ENCODE measurements at regions not wholly inside any gene's neighbourhood (a gene's known extent, or its start where the extent isn't known, plus 50 kb on each side); places are given as distances from the start of the nearest gene placed in this dataset.

DNA sequence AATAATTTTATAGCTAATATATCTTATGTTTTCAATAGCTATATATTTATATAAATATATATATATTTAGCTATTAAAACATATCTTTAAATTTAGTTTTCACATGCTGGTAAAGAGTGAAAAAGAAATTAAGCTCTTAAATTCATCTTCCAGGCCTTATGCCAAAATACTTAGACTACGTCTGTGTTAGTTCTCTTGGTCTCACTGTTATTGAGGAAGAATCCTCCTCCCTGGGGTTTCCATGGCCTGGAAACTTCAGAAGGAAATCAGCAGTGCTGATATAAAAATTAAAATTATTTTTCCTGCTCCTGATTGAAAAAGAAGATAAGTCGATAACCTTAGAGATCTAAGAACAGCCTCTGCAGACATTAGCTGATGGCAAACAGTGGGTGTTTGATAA lies 225.1 kb upstream of the LMCD1 start:
- no peak for ATAC-seq
- no peak for DNase-seq (ENCODE audit: low spot score in 2 of 2)
- Mint-ChIP-seq H3K27ac (no peak overlapping the region), H3K9me3 (no peaks in the 10 kb centered on the region), H3K36me3 (no peaks in the 10 kb centered on the region)

DNA sequence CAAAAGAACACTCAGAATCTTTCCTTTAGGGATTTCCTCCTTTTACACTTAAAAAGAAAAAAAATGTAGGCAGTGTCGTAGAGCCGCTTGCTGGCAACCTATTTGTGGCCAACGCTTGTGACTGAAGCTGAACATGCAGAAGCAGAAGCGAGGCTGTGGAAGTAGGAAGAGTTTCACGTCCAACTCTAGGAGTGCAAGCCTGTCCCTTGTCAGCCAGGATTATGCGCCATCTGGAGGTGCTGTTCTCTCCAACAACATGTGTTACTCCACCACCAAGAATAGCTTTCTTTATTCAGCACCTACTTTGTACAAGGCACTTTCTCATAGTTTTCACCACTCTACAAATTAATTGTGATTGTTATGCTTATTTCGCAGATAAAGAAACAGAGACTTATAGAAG lies 223.2 kb upstream of the LMCD1 start:
- H3K9me3 Mint-ChIP-seq: no peaks in the 10 kb centered on the region
- no peaks in the 10 kb centered on the region for H3K36me3 Mint-ChIP-seq
- ATAC-seq (no peak), DNase-seq (ENCODE audit: low spot score in 2 of 2) (no peak)
- H3K27ac Mint-ChIP-seq: no peak overlapping the region

DNA sequence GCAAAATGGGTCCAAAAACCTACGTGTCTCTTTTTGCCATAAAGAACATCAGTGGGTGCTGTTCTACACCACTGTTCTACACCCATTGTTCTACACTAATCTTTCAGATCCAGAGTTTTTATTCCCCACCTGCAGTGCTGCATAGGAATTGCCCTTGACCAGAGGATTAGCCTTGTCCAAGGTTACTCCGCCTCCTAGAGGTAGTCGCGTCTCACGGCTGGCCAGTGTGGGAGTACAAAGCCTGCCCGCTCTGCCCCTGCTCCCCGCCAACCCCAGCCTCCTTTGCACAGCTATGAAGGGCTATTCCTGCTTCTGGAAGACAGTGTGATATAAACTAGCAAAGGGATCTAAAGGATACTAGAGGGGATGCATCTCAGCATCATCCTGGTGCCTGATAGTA lies 222.1 kb upstream of the LMCD1 start:
- Mint-ChIP-seq H3K27ac (no peak overlapping the region), H3K36me3 (no peaks in the 10 kb centered on the region), H3K9me3 (no peaks in the 10 kb centered on the region)
- DNase-seq (ENCODE audit: low spot score in 2 of 2) (no peak), ATAC-seq (no peak)

DNA sequence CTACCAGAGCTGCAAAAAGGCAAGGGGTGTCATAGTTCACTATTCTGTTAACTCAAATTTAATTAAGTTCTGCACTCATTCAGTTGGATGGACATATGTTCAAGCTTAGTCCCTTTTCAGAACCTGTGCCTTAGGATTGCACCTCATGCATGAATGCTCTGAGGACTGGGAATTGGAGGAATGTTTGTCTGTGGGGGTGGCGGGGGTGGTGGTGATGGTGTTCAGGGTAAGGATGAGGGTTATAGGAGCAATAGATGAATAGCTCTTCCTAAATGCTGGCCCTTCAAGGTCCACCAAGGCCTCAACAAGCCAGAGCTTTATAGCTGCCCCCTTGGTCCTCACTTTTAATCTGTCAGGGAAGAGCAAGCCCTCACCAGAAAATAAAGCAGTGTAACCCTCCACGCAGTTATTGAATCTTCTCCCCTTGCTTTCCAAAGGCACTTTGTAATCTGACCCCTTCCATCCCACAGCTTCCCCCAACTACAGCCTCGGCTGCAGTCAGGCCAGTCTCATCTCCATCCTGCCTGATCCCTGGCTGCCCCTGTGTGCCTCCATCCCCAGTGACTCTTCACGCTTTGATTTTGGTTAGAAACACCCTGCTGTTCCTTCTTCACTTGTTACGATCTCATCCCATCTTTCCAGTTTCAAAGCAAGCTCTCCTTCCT lies 221.6 kb upstream of the LMCD1 start:
- Mint-ChIP-seq H3K9me3 (no peaks in the 10 kb centered on the region), H3K27ac (no peak overlapping the region), H3K36me3 (no peaks in the 10 kb centered on the region)
- no peak for DNase-seq (ENCODE audit: low spot score in 2 of 2)
- ATAC-seq: no peak

DNA sequence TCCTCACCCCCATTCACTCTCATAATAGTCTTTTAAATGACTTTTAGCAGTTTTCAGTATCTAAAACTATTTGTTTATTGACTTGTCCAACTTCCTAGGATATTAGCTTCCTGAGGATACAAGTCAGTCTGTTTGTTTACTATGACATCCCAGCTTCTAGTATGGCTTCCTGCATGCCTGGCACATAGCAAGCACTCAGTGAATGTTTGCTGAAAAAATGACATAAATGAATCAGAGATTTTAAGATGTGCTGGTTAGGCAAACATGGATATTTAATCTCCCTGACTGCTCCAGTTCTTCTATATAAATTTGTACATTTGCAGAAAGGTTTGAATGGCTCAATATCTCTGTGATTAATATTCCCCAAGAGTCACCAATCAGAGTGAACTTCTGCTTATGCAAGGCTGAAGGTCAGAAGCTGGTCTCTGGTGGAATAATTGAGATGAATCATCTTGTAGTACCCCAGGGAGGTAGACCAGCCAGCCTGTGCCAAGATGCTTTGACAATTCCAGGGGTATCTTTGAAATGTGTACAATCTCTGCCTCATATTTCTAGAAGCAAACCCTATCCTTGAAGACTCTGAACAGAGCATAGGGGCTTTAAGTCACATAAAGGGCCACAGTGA lies 219.0 kb upstream of the LMCD1 start:
- Mint-ChIP-seq H3K27ac (no peak overlapping the region), H3K36me3 (no peaks in the 10 kb centered on the region), H3K9me3 (no peaks in the 10 kb centered on the region)
- no peak for ATAC-seq
- DNase-seq (ENCODE audit: low spot score in 2 of 2): no peak

DNA sequence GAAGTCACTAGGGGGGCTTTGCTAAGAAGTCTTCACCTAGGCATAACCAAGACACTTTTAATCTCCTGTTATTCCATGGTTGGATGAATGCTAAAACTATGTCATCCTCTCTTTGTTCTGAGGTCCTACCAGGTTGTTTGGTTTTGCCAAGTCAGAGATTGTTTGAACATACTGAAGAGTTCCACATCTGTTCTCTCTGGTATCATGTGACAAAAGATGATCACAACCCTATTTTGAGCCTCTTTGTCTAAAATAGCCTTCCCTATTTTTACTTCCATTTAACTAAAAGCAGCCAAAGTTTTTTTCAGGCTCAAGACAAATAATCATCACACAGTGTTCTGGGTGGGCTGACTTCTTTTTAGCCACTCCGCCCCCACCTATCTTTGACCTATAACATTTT lies 218.4 kb upstream of the LMCD1 start:
- no peaks in the 10 kb centered on the region for H3K36me3 Mint-ChIP-seq
- DNase-seq (ENCODE audit: low spot score in 2 of 2) (no peak), ATAC-seq (no peak)
- no peaks in the 10 kb centered on the region for H3K9me3 Mint-ChIP-seq
- no peak overlapping the region for H3K27ac Mint-ChIP-seq

DNA sequence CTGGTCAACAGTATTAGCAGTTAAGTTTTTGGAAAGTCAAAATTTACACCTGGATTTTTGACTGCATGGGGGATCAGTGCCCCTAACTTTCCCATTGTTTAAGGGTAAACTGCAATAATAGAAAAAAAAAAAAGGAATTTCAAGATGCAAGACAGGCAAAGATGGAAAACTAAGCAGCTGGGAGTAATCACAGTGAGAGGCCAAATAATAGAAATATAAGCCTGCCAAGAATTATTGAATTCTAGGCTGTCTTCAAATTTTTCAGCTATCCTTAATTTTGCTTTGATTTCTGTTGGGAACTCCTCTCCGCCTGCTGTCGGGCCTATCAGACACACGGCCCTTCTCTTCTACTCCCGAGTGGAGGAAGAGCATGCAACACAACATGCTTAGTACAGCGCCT lies 215.5 kb upstream of the LMCD1 start:
- ATAC-seq (no peak), DNase-seq (ENCODE audit: low spot score in 2 of 2) (no peak)
- no peaks in the 10 kb centered on the region for H3K36me3 Mint-ChIP-seq
- no peaks in the 10 kb centered on the region for H3K9me3 Mint-ChIP-seq
- no peak overlapping the region for H3K27ac Mint-ChIP-seq

DNA sequence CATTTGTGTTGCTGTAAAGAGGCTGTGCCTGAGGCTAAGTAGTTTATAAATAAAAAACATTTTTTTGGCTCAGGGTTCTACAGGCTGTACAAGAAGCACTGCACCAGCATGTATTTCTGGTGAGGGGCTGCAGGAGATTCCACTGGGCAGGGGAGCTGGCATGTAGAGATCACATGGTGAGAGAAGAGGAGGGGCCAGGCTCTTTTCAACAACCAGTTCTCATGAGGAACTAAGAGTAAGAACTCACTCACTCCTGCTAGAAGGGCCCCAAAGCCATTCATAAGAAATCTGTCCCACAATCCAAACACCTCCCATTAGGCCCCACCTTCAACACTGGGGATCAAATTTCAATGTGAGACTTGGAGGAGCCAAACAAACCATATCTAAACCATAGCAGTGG lies 214.9 kb upstream of the LMCD1 start:
- Mint-ChIP-seq H3K27ac (no peak overlapping the region), H3K9me3 (no peaks in the 10 kb centered on the region), H3K36me3 (no peaks in the 10 kb centered on the region)
- DNase-seq (ENCODE audit: low spot score in 2 of 2) (no peak), ATAC-seq (no peak)

DNA sequence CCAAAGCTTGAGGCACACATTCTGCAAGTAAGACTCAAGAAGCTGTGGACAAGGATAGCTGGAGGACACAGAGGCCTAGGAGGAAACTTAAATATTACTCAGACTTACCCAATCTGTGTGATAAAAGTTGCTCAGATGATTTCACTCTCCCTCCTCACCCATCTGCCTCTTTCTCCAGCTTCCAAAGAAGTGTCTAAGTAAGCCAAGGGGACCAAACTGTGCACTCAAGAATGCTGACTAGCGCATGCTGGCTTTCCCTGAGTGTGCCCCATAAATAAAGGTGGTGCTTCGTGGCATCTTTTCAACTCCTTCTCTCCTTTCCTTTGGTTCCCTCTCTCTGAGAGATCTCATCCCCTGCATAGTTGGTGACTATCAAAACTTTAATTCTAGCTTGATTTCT lies 211.0 kb upstream of the LMCD1 start:
- ATAC-seq: no peak
- Mint-ChIP-seq H3K36me3 (no peaks in the 10 kb centered on the region), H3K9me3 (no peaks in the 10 kb centered on the region), H3K27ac (no peak overlapping the region)
- DNase-seq (ENCODE audit: low spot score in 2 of 2): no peak

DNA sequence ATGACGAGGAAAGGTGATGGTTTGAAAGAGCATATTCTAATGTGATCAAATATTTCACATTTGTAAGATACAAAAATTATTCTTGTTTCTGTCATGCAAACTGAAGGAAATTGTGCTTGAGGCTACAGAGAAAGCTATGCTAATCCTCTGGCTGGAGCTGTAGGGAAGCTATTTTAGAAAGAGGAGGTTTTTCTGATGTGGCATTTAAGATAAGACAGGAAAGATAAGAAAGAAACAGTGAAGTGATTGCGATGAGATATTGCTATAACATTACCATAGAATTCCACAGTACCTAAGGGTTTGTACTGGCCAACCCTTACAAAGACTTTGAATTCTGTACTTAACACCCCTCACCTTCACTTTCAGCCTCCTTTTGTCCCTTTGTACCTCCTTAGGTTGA lies 205.2 kb upstream of the LMCD1 start:
- ATAC-seq: no peak
- Mint-ChIP-seq H3K36me3 (no peaks in the 10 kb centered on the region), H3K27ac (no peak overlapping the region), H3K9me3 (no peaks in the 10 kb centered on the region)
- DNase-seq (ENCODE audit: low spot score in 2 of 2): no peak

DNA sequence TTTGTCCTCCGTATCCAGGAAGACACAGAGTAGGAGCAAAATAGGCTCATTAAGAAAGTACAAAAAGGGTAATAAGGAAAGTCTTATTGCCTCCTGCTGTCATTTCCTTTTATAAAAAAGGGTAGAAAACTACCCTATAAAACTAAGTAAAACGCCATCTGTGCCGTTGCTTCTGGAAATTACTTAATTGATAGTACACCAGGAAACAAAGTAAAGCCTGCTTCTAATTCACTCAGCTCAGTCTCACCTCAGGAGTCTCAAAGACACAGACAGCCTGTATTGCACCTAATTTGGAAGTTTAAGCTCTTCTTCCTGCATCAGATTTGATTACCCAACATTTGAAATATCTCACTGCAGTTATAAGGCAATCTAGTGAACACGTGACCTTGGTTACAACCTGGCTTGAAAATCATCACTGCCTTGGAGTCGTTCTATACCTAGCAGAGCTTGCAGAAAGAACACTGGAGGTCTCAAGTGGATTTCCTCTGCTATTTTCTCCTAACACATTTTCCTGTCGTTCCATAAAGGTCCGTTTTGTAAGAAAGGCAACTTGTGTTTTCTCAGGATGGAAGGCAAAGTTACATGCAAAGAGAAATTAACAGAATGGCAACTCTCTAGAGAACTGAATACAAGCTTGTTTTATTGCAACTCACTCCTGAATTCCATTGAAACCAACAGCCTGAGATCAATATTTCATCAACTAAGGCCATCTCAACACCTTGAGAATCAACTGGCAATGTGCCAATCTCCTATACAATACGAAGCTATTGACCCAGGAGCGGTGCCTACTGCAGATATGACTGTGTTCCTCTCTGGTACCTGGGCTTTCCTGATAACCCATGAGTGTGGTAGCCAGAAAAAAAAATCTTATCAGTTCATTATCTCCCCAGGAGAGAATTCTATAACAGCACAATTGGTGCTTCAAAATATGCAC lies 203.3 kb upstream of the LMCD1 start:
- ATAC-seq (no peak), DNase-seq (ENCODE audit: low spot score in 2 of 2) (no peak)
- Mint-ChIP-seq H3K36me3 (no peaks in the 10 kb centered on the region), H3K27ac (no peak overlapping the region), H3K9me3 (no peaks in the 10 kb centered on the region)

DNA sequence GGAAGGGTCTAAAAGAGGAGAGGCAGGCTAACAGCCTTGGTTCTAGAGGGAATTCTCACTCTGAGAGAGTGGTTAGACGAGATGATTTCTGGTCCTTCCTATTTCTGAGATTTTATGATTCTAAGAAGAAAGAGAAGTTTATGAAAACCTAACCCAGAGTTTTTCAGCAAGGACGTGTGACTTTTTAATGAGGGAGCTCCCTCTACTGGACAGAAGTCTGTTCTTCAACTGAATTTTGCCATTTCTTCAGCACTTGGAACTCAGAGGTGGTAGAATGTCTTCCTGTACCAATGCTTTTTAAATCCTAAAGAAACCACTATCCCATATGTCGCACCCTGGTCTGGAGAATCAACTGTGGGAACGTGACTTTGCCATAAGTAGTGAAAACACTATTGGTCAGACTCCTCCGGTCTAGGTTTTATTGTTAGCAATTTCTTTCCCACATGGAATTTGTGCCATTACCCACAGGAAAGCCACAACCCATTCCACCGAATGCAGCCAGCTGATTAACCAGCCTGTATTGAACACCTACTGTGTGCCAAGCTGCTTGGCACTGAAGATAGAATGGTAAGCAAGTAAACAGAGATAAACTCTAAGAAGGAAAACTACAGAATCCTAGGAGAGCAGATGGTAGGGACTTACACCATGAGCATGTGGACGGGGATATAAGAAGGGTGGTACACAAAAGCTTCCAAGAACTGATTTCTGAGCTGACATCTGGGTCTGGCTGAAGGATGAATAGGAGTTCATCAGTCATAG lies 199.5 kb upstream of the LMCD1 start:
- DNase-seq (ENCODE audit: low spot score in 2 of 2) (no peak), ATAC-seq (no peak)
- Mint-ChIP-seq H3K9me3 (no peaks in the 10 kb centered on the region), H3K36me3 (no peaks in the 10 kb centered on the region), H3K27ac (no peak overlapping the region)

DNA sequence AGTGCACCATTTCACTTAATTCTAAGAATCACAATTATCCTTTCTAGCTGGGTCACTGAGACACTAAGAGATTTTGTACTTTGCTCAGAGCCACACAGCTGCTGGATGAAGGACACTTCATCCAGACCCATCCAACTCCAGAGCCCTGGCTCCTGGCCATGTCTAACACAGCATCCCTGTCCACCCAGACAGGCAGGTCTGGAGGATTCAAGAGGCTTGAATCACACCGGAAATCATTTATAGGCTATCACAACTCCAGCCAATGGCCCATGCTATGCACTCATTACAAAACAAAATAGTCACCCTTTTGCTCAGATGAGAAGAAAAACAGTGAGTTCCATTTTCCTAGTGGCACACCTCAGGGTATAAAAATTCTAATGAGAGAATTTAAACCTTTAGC lies 198.2 kb upstream of the LMCD1 start:
- no peak overlapping the region for H3K27ac Mint-ChIP-seq
- DNase-seq (ENCODE audit: low spot score in 2 of 2): no peak
- peaks cover 0 to 5% of the 10 kb centered on the region in 2 donors for H3K9me3 Mint-ChIP-seq
- no peaks in the 10 kb centered on the region for H3K36me3 Mint-ChIP-seq
- ATAC-seq: no peak

DNA sequence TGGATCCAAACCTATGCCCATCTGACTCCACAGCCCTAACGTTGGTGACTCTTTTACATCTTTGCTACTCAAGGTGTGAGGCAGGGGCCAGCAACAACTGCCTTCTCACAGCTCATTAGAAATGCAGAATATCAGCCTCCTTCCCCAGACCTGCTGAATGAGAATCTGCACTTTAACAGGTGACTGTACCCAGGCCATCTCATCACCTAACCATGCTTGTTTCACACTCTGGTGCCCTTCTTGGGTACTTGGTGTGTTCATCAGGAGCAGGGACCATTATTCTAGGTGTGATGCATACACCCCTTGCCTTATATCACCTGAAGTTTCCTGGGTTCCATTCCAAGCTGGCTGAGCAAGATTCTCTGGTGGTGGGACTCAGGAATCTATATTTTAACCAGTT lies 196.3 kb upstream of the LMCD1 start:
- no peak for ATAC-seq
- no peaks in the 10 kb centered on the region for H3K36me3 Mint-ChIP-seq

DNA sequence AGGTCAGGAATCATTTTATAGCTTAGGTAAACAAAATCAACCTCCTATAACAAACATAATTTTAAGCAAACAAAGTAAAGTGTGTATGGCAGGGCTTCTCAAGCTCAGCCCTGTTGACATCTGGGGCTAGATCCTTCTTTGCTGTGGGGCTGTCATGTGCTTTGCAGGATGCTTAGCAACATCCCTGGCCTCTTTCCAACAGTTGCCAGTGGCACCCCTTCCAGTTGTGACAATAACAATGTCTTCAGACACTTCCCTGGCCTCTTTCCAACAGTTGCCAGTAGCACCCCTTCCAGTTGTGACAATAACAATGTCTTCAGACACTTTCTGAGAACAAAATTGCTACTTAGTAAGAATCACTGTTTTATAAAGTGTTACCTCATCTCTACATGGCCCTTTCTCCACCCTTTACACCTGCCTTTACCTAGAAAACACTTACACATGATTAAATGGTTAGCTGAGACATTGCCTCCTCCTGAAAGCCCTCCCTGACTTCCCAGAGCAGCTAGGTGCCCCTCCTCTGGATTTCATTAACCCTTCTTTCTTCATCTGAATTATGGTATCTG lies 194.0 kb upstream of the LMCD1 start:
- peaks cover 0 to 13% of the 10 kb centered on the region in 2 donors for H3K9me3 Mint-ChIP-seq
- no peak overlapping the region for H3K27ac Mint-ChIP-seq
- no peak for ATAC-seq
- H3K36me3 Mint-ChIP-seq: no peaks in the 10 kb centered on the region
- no peak for DNase-seq (ENCODE audit: low spot score in 2 of 2)

More for the DNA sequence above, 196.3 kb upstream of the LMCD1 start:
- Mint-ChIP-seq H3K9me3 (peaks cover 0 to 5% of the 10 kb centered on the region in 2 donors), H3K27ac (no peak overlapping the region)
- DNase-seq (ENCODE audit: low spot score in 2 of 2): no peak

DNA sequence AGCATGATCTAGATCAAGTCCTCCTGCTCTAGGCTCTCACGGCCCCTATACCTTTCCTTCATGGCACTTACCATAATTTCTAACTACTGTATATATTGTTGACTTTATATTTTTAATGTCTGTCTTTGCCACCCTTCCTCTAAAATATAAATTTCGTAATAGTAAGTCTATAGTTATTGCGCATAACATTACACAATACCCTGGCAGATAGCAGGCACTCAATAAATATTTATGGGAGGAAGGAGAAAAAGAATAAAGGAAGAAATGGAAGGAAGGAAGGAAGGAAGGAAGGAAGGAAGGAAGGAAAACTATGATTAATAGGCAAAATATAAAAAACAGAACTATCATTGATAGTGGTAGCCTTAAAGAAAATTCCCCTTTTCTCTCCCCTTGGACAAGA lies 190.3 kb upstream of the LMCD1 start:
- no peak for ATAC-seq
- H3K9me3 Mint-ChIP-seq: peaks cover 0 to 13% of the 10 kb centered on the region in 2 donors
- no peak for DNase-seq (ENCODE audit: low spot score in 2 of 2)
- H3K36me3 Mint-ChIP-seq: no peaks in the 10 kb centered on the region
- H3K27ac Mint-ChIP-seq: no peak overlapping the region

DNA sequence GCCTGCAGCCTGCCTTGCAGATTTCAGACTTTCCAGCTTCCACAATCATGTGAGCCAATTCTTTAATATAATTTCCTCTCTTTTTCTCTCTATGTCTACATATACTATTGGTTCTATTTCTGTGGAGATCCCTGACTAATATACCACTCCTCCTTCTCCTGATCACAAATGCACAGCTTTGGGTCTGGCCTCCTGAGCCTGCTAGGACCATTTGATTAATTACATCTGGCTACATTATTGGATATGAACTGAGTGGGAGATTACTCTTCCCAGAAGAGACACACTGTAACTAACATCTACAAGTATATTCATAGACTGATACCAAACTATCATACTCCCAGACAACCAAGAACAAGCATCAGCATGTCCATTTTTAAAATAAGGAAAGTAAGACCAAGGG lies 188.9 kb upstream of the LMCD1 start:
- no peaks in the 10 kb centered on the region for H3K36me3 Mint-ChIP-seq
- H3K27ac Mint-ChIP-seq: no peak overlapping the region
- peaks cover 0 to 13% of the 10 kb centered on the region in 2 donors for H3K9me3 Mint-ChIP-seq
- no peak for ATAC-seq
- no peak for DNase-seq (ENCODE audit: low spot score in 2 of 2)

Measured in activated naive CD4-positive, alpha-beta T cell treated with anti-CD3 and anti-CD28 coated beads, Interleukin-2, amount 50 U/mL, for 72 hours (primary cell).